Progenitor cell of endocrine pancreas (in vitro differentiated cells): ENCODE measurements at regions not wholly inside any gene's neighbourhood (a gene's known extent, or its start where the extent isn't known, plus 50 kb on each side); places are given as distances from the start of the nearest gene placed in this dataset.

ENCODE experiments used
- DNase-seq: peaks from one replicate; pipeline ENCODE4 v3.0.0; 2021; ENCODE audit warnings: low spot score; ENCODE audit not compliant: unreplicated experiment
- H3K27ac Mint-ChIP-seq: 2 replicates; pipeline ENCODE4 v1.8.0; 2021; ENCODE audit warnings: mild to moderate bottlenecking, moderate library complexity, mixed read lengths
- H3K27me3 Mint-ChIP-seq: 2 replicates; pipeline ENCODE4 v1.8.0; 2021; ENCODE audit warnings: mixed read lengths
- H3K36me3 Mint-ChIP-seq: 2 replicates; pipeline ENCODE4 v1.8.0; 2022; ENCODE audit warnings: mixed read lengths; ENCODE audit not compliant: insufficient read depth
- H3K4me1 Mint-ChIP-seq: 2 replicates; pipeline ENCODE4 v1.8.0; 2021; ENCODE audit warnings: low read depth, mixed read lengths
- H3K4me3 Mint-ChIP-seq: 2 replicates; pipeline ENCODE4 v1.8.0; 2021; ENCODE audit warnings: low read depth, mild to moderate bottlenecking, moderate library complexity, mixed read lengths
- H3K9me3 Mint-ChIP-seq: 2 replicates; pipeline ENCODE4 v1.8.0; 2021; ENCODE audit warnings: low read depth, mixed read lengths
- TF ChIP-seq, protein P1 (sequence below): fragments of 200-600 bp; sonication (generic); IDR thresholded peaks from one replicate; pipeline ENCODE4 v1.5.0; 2021; ENCODE audit warnings: antibody characterized with exemption, mild to moderate bottlenecking; ENCODE audit not compliant: unreplicated experiment

DNA sequence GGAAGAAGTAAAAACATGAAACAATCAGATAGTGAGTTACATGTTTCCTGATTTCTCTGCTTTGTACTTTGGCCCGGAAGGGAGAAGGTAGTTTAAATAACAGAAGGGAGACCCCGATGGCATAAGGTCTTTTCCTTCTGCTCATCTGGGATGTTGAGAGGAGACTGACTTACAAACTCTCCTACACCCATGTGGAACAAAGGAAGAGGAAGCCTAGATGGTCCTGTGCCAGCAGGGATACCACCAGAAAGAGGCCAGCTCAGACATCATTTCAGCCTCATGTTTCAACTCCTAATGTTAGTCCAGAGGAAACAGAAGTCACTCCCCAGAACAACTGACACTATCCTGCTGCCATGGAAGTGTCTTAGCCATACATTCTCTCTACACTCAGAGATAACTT is 250.7 kb upstream of the NOX3 start:
- H3K9me3 Mint-ChIP-seq: peaks cover 15% of the 10 kb centered on the region

DNA sequence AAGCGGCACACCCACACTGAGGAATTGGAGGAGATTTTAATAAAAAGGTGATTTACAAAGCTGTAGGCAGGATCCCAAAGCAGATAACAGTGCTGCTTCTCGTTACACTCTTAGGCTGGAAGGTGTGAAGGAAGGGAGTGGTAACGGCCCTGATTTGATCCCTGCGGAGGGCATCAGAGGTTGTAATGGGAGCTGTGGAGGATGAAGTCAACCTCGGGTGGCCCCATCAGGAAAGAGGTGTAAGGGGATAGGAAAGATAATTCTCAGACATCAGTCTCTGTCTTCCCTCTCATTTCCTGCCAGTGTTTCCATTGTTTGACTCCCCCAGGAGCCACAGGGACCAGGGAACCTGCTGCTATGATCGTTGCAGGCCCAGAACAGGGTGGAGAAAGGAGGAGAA is 245.7 kb upstream of the NOX3 start:
- Mint-ChIP-seq H3K27me3 (no peaks in the 10 kb centered on the region), H3K9me3 (peaks cover 15% of the 10 kb centered on the region), H3K4me3 (no peak overlapping the region), H3K4me1 (peaks cover 9% of the 10 kb centered on the region), H3K27ac (no peak overlapping the region), H3K36me3 (no peaks in the 10 kb centered on the region)
- TF ChIP-seq, protein P1, sequence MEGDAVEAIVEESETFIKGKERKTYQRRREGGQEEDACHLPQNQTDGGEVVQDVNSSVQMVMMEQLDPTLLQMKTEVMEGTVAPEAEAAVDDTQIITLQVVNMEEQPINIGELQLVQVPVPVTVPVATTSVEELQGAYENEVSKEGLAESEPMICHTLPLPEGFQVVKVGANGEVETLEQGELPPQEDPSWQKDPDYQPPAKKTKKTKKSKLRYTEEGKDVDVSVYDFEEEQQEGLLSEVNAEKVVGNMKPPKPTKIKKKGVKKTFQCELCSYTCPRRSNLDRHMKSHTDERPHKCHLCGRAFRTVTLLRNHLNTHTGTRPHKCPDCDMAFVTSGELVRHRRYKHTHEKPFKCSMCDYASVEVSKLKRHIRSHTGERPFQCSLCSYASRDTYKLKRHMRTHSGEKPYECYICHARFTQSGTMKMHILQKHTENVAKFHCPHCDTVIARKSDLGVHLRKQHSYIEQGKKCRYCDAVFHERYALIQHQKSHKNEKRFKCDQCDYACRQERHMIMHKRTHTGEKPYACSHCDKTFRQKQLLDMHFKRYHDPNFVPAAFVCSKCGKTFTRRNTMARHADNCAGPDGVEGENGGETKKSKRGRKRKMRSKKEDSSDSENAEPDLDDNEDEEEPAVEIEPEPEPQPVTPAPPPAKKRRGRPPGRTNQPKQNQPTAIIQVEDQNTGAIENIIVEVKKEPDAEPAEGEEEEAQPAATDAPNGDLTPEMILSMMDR: no peak
- DNase-seq: no peak

More for the DNA sequence above, 250.7 kb upstream of the NOX3 start:
- Mint-ChIP-seq H3K27me3 (no peaks in the 10 kb centered on the region), H3K4me3 (no peak overlapping the region), H3K4me1 (peaks cover 8% of the 10 kb centered on the region), H3K27ac (peak overlapping the region; percentile 89), H3K36me3 (no peaks in the 10 kb centered on the region)
- no peak for DNase-seq
- TF ChIP-seq, protein P1: no peak

DNA sequence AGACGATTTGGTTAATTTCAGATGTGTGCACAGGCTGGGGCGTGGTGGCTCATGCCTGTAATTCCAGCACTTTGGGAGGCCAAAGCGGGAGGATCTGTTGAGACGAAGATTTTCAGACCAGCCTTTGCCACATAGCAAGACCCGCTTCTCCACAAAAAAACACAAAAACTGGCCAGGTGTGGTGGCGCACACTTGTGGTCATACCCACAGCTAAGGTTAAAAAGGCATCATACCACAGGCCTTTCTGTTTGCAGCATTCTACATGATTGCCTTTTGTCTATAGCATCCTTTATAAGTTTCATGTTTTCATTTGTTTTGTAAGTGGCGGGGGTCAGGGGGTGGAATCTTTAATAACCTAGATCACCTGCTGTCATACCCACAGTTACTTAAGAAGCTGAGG is 239.9 kb upstream of the NOX3 start:
- DNase-seq: no peak
- H3K36me3 Mint-ChIP-seq: no peaks in the 10 kb centered on the region
- no peaks in the 10 kb centered on the region for H3K9me3 Mint-ChIP-seq
- H3K27ac Mint-ChIP-seq: no peak overlapping the region
- H3K27me3 Mint-ChIP-seq: no peaks in the 10 kb centered on the region
- H3K4me1 Mint-ChIP-seq: peaks cover 22% of the 10 kb centered on the region
- TF ChIP-seq, protein P1: no peak
- H3K4me3 Mint-ChIP-seq: no peak overlapping the region

DNA sequence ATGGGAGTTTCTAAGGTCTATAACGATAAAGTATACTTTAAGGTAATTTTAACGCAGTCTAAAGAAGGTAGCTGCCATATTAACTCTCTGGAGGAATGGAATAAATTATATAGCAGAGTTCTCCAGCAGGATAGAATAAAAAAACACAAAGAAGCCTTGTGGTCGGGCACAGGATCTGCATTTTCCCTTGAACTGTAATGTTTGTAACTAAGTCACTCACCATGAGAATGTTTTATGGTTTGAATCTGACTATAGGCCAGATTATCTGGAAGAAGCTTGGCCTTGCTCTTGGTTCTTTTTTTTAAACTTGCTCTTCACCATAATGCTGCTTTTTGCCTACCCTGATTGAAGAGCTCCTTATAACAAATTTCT is 238.8 kb upstream of the NOX3 start:
- H3K9me3 Mint-ChIP-seq: no peaks in the 10 kb centered on the region
- no peaks in the 10 kb centered on the region for H3K27me3 Mint-ChIP-seq
- no peaks in the 10 kb centered on the region for H3K36me3 Mint-ChIP-seq
- peak overlapping the region; percentile 24 for H3K27ac Mint-ChIP-seq
- TF ChIP-seq, protein P1: no peak
- DNase-seq: no peak
- H3K4me1 Mint-ChIP-seq: peaks cover 22% of the 10 kb centered on the region
- H3K4me3 Mint-ChIP-seq: no peak overlapping the region

DNA sequence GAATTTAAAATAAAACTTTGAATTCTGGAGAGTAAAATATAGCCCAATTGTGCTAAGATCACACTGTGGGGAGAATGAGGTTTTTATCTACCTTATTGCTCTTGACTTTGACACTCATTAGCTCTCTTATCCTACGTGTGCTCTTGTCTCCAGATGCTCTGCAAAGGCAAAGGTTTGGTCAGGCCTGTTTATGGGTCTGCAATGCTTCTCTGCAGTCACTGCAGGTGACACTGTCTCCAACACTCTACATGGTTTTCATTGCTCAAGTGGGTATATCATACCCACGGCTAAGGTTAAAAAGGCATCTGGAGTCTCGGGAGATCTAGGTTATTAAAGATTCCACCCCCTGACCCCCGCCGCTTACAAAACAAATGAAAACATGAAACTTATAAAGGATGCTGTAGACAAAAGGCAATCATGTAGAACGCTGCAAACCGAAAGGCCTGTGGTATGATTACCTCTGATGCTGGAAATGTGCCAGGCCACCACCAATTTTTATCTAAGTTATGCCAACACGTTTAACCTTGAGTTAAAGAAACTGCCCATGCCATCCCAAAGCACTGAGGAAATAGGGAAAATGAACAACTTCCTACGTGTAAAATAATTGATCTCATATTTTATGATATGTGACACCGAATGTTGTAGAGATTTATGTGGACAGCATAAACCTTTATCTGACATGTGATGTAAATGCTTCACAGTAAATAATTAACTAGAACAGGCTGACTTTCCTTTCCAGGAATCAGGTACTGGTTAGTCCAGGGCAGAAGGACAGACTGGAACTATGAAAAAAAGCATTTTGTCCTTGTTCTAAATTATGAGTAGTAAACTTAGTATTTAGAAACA is 238.2 kb upstream of the NOX3 start:
- no peak for DNase-seq
- Mint-ChIP-seq H3K27me3 (no peaks in the 10 kb centered on the region), H3K27ac (peak overlapping the region; percentile 24), H3K4me3 (no peak overlapping the region), H3K9me3 (no peaks in the 10 kb centered on the region), H3K36me3 (no peaks in the 10 kb centered on the region), H3K4me1 (peaks cover 22% of the 10 kb centered on the region)
- TF ChIP-seq, protein P1: no peak
